Upper lobe of left lung (tissue), 4 donors: ENCODE measurements at regions not wholly inside any gene's neighbourhood (a gene's known extent, or its start where the extent isn't known, plus 50 kb on each side); places are given as distances from the start of the nearest gene placed in this dataset.

Experiments
- EP300 ChIP-seq, 4 donors: sonication (generic); formaldehyde crosslinking; IDR thresholded peaks; one replicate each; pipeline ENCODE4 v1.5.1; 2017; ENCODE audit warnings: antibody characterized with exemption in 4 of 4, control low read depth in 2 of 4
- POLR2A ChIP-seq, 4 donors: fragments of 450-650 bp; IDR thresholded peaks; one replicate each; pipeline ENCODE4 v1.5.1; 2016 to 2017; ENCODE audit warnings: antibody characterized with exemption in 4 of 4, mild to moderate bottlenecking in 2 of 4
- POLR2AphosphoS5 ChIP-seq, 2 donors: sonication (generic); formaldehyde crosslinking; IDR thresholded peaks; one replicate each; pipeline ENCODE4 v1.5.1; 2017; ENCODE audit warnings: antibody characterized with exemption in 2 of 2
- TF ChIP-seq, protein P1 (sequence below), 6 experiments: fragments of 450-650 bp in 4 of 6; fragments of 200-600 bp in 2 of 6; sonication (generic) in 2 of 6; IDR thresholded peaks; one replicate each; pipeline ENCODE4 v1.5.1; 2016 to 2019; ENCODE audit warnings: antibody characterized with exemption in 6 of 6

DNA sequence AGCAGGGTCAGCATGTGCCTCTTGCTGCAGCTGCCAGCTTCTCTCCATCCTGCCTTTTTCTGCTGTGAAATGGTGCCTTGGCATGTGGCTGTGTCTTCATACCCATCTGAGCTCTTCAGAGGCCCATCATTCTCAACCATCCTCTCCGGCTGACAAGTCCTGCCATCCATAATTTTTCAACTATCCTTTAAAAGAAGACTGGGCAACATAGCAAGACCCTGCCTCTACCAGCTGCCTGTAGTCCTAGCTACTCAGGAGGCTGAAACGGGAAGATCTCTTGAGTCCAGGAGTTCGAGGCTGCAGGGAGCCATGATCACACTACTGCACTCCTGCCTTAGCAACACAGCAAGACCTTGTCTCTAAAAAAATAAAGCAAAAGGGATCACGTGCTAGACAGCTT, 64.2 kb upstream of the TTC29 start:
- TF ChIP-seq, protein P1, sequence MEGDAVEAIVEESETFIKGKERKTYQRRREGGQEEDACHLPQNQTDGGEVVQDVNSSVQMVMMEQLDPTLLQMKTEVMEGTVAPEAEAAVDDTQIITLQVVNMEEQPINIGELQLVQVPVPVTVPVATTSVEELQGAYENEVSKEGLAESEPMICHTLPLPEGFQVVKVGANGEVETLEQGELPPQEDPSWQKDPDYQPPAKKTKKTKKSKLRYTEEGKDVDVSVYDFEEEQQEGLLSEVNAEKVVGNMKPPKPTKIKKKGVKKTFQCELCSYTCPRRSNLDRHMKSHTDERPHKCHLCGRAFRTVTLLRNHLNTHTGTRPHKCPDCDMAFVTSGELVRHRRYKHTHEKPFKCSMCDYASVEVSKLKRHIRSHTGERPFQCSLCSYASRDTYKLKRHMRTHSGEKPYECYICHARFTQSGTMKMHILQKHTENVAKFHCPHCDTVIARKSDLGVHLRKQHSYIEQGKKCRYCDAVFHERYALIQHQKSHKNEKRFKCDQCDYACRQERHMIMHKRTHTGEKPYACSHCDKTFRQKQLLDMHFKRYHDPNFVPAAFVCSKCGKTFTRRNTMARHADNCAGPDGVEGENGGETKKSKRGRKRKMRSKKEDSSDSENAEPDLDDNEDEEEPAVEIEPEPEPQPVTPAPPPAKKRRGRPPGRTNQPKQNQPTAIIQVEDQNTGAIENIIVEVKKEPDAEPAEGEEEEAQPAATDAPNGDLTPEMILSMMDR (IDR thresholded peaks at IDR 0.05), result no peak
- no peak for TF ChIP-seq EP300 (IDR thresholded peaks at IDR 0.05)
- no peak for TF ChIP-seq POLR2A (IDR thresholded peaks at IDR 0.05)
- TF ChIP-seq POLR2AphosphoS5 (IDR thresholded peaks at IDR 0.05), result no peak
